ENCODE measurements at regions not wholly inside any gene's neighbourhood (a gene's known extent, or its start where the extent isn't known, plus 50 kb on each side); places are given as distances from the start of the nearest gene placed in this dataset.

GRCh38 chr21:43358940-43359822, 67.8 kb downstream of the SIK1 start:
- TF ChIP-seq CTCF (IDR thresholded peaks at IDR 0.05; ENCODE audit: extremely low read depth, low read depth, low read length): no peak
- Histone ChIP-seq H3K27me3 (ENCODE audit: insufficient read depth, low read length) (peaks cover 4% of the 10 kb centered on the region), H3K4me2 (ENCODE audit: insufficient read depth, low read length) (no peak overlapping the region), H2AFZ (ENCODE audit: low read length) (no peak overlapping the region), H4K20me1 (ENCODE audit: insufficient read depth, low read length) (no peaks in the 10 kb centered on the region), H3K36me3 (ENCODE audit: insufficient read depth, low read length) (no peaks in the 10 kb centered on the region), H3K9me3 (ENCODE audit: low read depth, low read length) (no peaks in the 10 kb centered on the region), H3K27ac (ENCODE audit: low read depth, low read length) (no peak overlapping the region), H3K79me2 (ENCODE audit: insufficient read depth, low read length) (no peaks in the 10 kb centered on the region), H3K4me3 (ENCODE audit: insufficient read depth, low read length) (no peak overlapping the region), H3K4me1 (ENCODE audit: insufficient read depth, low read length) (no peaks in the 10 kb centered on the region)
- no peak for DNase-seq (ENCODE audit: insufficient read length, low spot score, missing footprints)

- Histone ChIP-seq H3K4me2 (ENCODE audit: insufficient read depth, low read length) (no peak overlapping the region), H3K9me3 (ENCODE audit: low read depth, low read length) (no peaks in the 10 kb centered on the region), H3K4me3 (ENCODE audit: insufficient read depth, low read length) (no peak overlapping the region), H2AFZ (ENCODE audit: low read length) (no peak overlapping the region), H3K36me3 (ENCODE audit: insufficient read depth, low read length) (no peaks in the 10 kb centered on the region), H3K4me1 (ENCODE audit: insufficient read depth, low read length) (no peaks in the 10 kb centered on the region), H3K79me2 (ENCODE audit: insufficient read depth, low read length) (no peaks in the 10 kb centered on the region), H4K20me1 (ENCODE audit: insufficient read depth, low read length) (no peaks in the 10 kb centered on the region), H3K27me3 (ENCODE audit: insufficient read depth, low read length) (peaks cover 4% of the 10 kb centered on the region), H3K27ac (ENCODE audit: low read depth, low read length) (no peak overlapping the region)
- no peak for DNase-seq (ENCODE audit: insufficient read length, low spot score, missing footprints)
- TF ChIP-seq CTCF (IDR thresholded peaks at IDR 0.05; ENCODE audit: extremely low read depth, low read depth, low read length): no peak
These were observed 69.1 kb downstream of the SIK1 start for GRCh38 chr21:43357715-43358430.

GRCh38 chr21:43355925-43356289, 71.0 kb downstream of the SIK1 start:
- TF ChIP-seq CTCF (IDR thresholded peaks at IDR 0.05; ENCODE audit: extremely low read depth, low read depth, low read length): no peak
- Histone ChIP-seq H2AFZ (ENCODE audit: low read length) (no peak overlapping the region), H3K27me3 (ENCODE audit: insufficient read depth, low read length) (peaks cover 4% of the 10 kb centered on the region), H3K4me1 (ENCODE audit: insufficient read depth, low read length) (no peaks in the 10 kb centered on the region), H3K4me3 (ENCODE audit: insufficient read depth, low read length) (no peak overlapping the region), H4K20me1 (ENCODE audit: insufficient read depth, low read length) (no peaks in the 10 kb centered on the region), H3K79me2 (ENCODE audit: insufficient read depth, low read length) (no peaks in the 10 kb centered on the region), H3K36me3 (ENCODE audit: insufficient read depth, low read length) (no peaks in the 10 kb centered on the region), H3K9me3 (ENCODE audit: low read depth, low read length) (no peaks in the 10 kb centered on the region), H3K27ac (ENCODE audit: low read depth, low read length) (no peak overlapping the region), H3K4me2 (ENCODE audit: insufficient read depth, low read length) (no peak overlapping the region)
- no peak for DNase-seq (ENCODE audit: insufficient read length, low spot score, missing footprints)

- no peaks in the 10 kb centered on the region for H3K9me3 ChIP-seq (ENCODE audit: low read depth, low read length)
- no peaks in the 10 kb centered on the region for H3K4me1 ChIP-seq (ENCODE audit: insufficient read depth, low read length)
- H3K27ac ChIP-seq (ENCODE audit: low read depth, low read length): no peak overlapping the region
- DNase-seq (ENCODE audit: insufficient read length, low spot score, missing footprints): no peak
- H4K20me1 ChIP-seq (ENCODE audit: insufficient read depth, low read length): no peaks in the 10 kb centered on the region
- no peaks in the 10 kb centered on the region for H3K79me2 ChIP-seq (ENCODE audit: insufficient read depth, low read length)
- H3K4me3 ChIP-seq (ENCODE audit: insufficient read depth, low read length): no peak overlapping the region
- TF ChIP-seq CTCF (IDR thresholded peaks at IDR 0.05; ENCODE audit: extremely low read depth, low read depth, low read length): no peak
- peaks cover 4% of the 10 kb centered on the region for H3K27me3 ChIP-seq (ENCODE audit: insufficient read depth, low read length)
- H3K4me2 ChIP-seq (ENCODE audit: insufficient read depth, low read length): no peak overlapping the region
- no peak overlapping the region for H2AFZ ChIP-seq (ENCODE audit: low read length)
- no peaks in the 10 kb centered on the region for H3K36me3 ChIP-seq (ENCODE audit: insufficient read depth, low read length)
These were observed 71.5 kb downstream of the SIK1 start for GRCh38 chr21:43355266-43355924.

Measured in osteoblast (primary cell).